ENCODE measurements at regions not wholly inside any gene's neighbourhood (a gene's known extent, or its start where the extent isn't known, plus 50 kb on each side); places are given as distances from the start of the nearest gene placed in this dataset.
"Not testable (repeated sequence)": the region's sequence is repeated elsewhere in the genome, so short reads cannot be mapped to it uniquely, and the experiment has no call there.

DNA sequence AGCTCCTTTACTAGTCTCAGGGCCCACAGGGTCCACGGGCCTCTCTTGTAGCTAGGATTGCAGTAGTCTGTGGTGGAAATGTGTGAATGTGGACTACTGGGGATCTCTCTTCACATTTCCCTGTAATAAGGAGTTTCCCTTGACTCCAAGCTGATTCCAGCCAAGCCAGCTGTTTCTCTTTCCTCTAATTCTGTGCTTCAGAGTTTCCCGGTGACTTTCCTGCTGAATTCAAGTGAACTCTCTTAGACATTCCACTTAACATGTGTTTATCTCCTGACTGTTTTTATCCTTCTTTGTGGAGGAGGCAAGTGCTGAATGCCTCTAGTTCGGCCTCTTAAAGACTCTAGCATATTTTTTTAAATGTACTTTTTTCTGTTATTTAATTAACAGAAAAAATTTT is 354.0 kb upstream of the RGS18 start:
- no peaks in the 10 kb centered on the region for H3K9me3 Mint-ChIP-seq

DNA sequence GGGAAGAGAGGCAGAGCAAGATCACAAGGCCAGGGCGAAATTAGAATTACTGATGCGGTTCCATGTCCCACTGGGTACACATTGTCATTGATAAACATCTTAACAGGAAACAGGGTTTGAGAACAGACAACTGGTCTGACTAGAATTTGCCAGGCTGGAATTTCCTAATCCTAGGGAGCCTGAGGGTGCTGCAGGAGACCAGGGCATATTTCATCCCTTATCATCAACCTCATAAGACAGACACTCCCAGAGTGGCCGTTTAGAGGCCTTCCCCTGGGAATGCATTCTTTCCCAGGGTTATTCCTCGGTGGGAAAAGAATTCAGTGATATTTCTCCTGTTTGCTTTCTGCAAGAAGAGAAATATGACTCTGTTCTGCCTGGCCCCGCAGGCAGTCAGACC is 344.7 kb upstream of the RGS18 start:
- not testable (repeated sequence) for H3K4me3 Mint-ChIP-seq; H3K4me1 Mint-ChIP-seq; DNase-seq (ENCODE audit: low spot score in 2 of 2, unreplicated experiment in 2 of 2); H3K27me3 Mint-ChIP-seq (ENCODE audit: low read depth); H3K27ac Mint-ChIP-seq; H3K36me3 Mint-ChIP-seq
- peaks cover 23% of the 10 kb centered on the region for H3K9me3 Mint-ChIP-seq

More for the DNA sequence above, 354.0 kb upstream of the RGS18 start:
- no peaks in the 10 kb centered on the region for H3K36me3 Mint-ChIP-seq
- H3K27ac Mint-ChIP-seq, result peak overlapping the region; percentile 43
- no peaks in the 10 kb centered on the region for H3K27me3 Mint-ChIP-seq (ENCODE audit: low read depth)
- no peak overlapping the region for H3K4me3 Mint-ChIP-seq
- TF ChIP-seq, protein P1, sequence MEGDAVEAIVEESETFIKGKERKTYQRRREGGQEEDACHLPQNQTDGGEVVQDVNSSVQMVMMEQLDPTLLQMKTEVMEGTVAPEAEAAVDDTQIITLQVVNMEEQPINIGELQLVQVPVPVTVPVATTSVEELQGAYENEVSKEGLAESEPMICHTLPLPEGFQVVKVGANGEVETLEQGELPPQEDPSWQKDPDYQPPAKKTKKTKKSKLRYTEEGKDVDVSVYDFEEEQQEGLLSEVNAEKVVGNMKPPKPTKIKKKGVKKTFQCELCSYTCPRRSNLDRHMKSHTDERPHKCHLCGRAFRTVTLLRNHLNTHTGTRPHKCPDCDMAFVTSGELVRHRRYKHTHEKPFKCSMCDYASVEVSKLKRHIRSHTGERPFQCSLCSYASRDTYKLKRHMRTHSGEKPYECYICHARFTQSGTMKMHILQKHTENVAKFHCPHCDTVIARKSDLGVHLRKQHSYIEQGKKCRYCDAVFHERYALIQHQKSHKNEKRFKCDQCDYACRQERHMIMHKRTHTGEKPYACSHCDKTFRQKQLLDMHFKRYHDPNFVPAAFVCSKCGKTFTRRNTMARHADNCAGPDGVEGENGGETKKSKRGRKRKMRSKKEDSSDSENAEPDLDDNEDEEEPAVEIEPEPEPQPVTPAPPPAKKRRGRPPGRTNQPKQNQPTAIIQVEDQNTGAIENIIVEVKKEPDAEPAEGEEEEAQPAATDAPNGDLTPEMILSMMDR (IDR thresholded peaks at IDR 0.05; ENCODE audit: unreplicated experiment), result no peak
- DNase-seq (ENCODE audit: low spot score in 2 of 2, unreplicated experiment in 2 of 2), result no peak
- H3K4me1 Mint-ChIP-seq, result no peaks in the 10 kb centered on the region

DNA sequence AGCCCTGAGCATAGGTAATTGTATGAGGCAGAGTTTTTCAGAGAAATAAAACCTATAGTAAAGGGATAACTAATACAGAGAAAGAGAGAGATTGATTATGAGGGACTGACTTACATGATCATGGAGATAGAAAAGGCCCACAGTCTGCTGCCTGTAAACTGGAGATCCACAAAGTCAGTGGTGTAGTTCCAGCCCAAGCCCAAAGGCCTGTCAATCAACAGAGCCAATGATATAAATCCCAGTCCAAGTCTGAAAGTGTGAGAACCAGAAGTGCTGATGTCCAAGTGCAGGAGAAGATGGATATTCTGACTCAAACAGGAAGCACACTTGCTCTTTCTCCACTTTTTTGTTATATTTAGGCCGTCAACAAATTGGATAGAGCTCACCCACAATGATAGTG is 340.1 kb upstream of the RGS18 start:
- no peaks in the 10 kb centered on the region for H3K27me3 Mint-ChIP-seq (ENCODE audit: low read depth)
- peaks cover 14% of the 10 kb centered on the region for H3K9me3 Mint-ChIP-seq
- peaks cover 3% of the 10 kb centered on the region for H3K4me1 Mint-ChIP-seq
- no peak overlapping the region for H3K4me3 Mint-ChIP-seq
- DNase-seq (ENCODE audit: low spot score in 2 of 2, unreplicated experiment in 2 of 2), result no peak
- H3K27ac Mint-ChIP-seq, result no peak overlapping the region
- TF ChIP-seq, protein P1 (IDR thresholded peaks at IDR 0.05; ENCODE audit: unreplicated experiment), result no peak
- H3K36me3 Mint-ChIP-seq, result peaks cover 3% of the 10 kb centered on the region

DNA sequence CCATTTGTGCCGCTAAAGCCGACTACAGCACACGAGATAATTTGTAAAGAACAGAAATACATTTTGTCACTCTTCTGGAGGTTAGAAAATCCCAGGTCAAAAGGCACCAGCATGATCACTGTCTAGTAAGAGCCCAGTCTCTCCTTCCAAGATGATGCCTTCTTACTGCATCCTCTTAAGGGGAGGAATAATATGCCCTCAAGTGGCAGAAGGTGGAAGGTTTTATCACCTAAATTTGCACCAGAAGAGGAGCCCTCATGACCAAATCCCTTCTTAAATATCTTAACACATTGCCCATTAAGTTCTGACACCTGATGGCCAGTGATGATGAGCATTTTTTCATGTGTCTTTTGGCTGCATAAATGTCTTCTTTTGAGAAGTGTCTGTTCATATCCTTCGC is 326.7 kb upstream of the RGS18 start:
- Mint-ChIP-seq H3K4me3 (no peak overlapping the region), H3K9me3 (no peaks in the 10 kb centered on the region), H3K27me3 (ENCODE audit: low read depth) (peaks cover 7% of the 10 kb centered on the region), H3K27ac (no peak overlapping the region), H3K4me1 (no peaks in the 10 kb centered on the region), H3K36me3 (no peaks in the 10 kb centered on the region)
- TF ChIP-seq, protein P1 (IDR thresholded peaks at IDR 0.05; ENCODE audit: unreplicated experiment), result no peak
- no peak for DNase-seq (ENCODE audit: low spot score in 2 of 2, unreplicated experiment in 2 of 2)

DNA sequence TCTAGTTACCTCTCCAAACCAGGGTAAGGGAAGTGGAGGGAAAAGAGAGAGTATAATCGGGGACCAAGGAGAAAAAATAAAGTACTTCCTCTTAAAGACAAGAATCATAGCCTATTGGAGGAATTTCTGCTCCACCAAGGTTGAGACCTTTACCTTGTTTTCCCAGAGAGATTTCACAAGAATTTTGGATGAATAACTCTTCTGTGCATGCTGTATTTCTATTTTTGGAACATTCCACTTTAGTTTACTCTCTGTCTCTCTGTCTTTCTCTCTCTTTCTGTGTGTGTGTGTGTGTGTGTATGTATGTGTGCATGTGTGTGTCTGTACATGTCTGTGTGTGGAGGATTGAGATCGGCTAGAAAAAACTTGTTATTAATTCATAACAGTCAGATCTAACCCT is 318.4 kb upstream of the RGS18 start:
- Mint-ChIP-seq H3K27me3 (ENCODE audit: low read depth) (peaks cover 2% of the 10 kb centered on the region), H3K36me3 (no peaks in the 10 kb centered on the region), H3K27ac (no peak overlapping the region), H3K4me3 (no peak overlapping the region), H3K4me1 (no peaks in the 10 kb centered on the region), H3K9me3 (no peaks in the 10 kb centered on the region)
- no peak for DNase-seq (ENCODE audit: low spot score in 2 of 2, unreplicated experiment in 2 of 2)
- TF ChIP-seq, protein P1 (IDR thresholded peaks at IDR 0.05; ENCODE audit: unreplicated experiment), result no peak

DNA sequence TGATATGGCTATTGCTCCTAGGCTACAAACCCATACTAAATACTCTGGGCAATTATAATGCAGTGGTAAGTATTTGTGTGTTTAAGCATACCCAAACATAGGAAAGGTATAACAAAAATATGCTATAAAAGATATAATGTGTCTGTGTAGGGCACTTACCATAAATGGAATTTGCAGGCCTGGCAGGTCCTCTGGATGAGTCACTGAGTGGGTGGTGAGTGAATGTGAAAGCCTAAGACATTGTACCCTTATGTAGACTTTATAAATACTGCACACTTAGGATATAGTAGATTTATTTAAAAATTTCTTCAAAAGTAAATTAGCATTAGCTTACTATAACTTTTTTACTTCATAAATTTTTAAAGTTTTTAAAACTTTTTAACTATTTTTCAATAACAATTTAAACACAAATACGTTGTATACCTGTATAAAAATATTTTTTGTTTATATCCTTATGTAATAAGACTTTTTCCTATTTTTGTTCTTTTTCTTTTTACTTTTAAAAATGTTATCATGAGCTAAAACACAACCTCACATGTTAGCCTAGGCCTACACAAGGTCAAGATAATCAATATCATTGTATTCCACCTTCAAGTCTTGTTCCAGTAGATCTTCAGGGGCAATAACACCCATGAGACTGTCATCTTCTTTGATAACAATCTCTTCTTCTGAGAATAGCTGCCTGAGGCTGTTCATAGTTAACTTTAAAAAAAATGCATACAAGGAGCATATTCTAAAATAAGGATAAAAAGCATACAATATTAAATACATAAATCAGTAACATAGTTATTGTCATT is 306.3 kb upstream of the RGS18 start:
- H3K27ac Mint-ChIP-seq, result no peak overlapping the region
- no peak overlapping the region for H3K4me3 Mint-ChIP-seq
- no peaks in the 10 kb centered on the region for H3K36me3 Mint-ChIP-seq
- no peaks in the 10 kb centered on the region for H3K27me3 Mint-ChIP-seq (ENCODE audit: low read depth)
- no peaks in the 10 kb centered on the region for H3K9me3 Mint-ChIP-seq
- TF ChIP-seq, protein P1 (IDR thresholded peaks at IDR 0.05; ENCODE audit: unreplicated experiment), result no peak
- DNase-seq (ENCODE audit: low spot score in 2 of 2, unreplicated experiment in 2 of 2), result no peak
- no peaks in the 10 kb centered on the region for H3K4me1 Mint-ChIP-seq
